Karpas-422 (cell line): ENCODE measurements at regions not wholly inside any gene's neighbourhood (a gene's known extent, or its start where the extent isn't known, plus 50 kb on each side); places are given as distances from the start of the nearest gene placed in this dataset.
"Not testable (repeated sequence)": the region's sequence is repeated elsewhere in the genome, so short reads cannot be mapped to it uniquely, and the experiment has no call there.

Experiments
- DNase-seq: peaks from one replicate; pipeline ENCODE4 v3.0.0-alpha.2; 2015
- H2AFZ ChIP-seq: fragments of 200-600 bp; sonication (generic); 2 replicates; pipeline ENCODE4 v1.6.1; 2014; ENCODE audit warnings: antibody characterized with exemption, low read length, mixed read lengths
- H3K27ac ChIP-seq: fragments of 200-600 bp; sonication (generic); 2 replicates; pipeline ENCODE4 v1.5.1; 2014; ENCODE audit warnings: mild to moderate bottlenecking, low read length, moderate library complexity
- H3K27me3 ChIP-seq: fragments of 200-600 bp; sonication (generic); 2 replicates; pipeline ENCODE4 v1.6.1; 2014; ENCODE audit warnings: low read length, mixed read lengths
- H3K36me3 ChIP-seq: fragments of 200-600 bp; sonication (generic); 2 replicates; pipeline ENCODE4 v1.6.1; 2014; ENCODE audit warnings: low read length, mixed read lengths; ENCODE audit not compliant: insufficient read depth
- H3K4me1 ChIP-seq: fragments of 200-600 bp; sonication (generic); 2 replicates; pipeline ENCODE4 v1.6.1; 2014; ENCODE audit warnings: mild to moderate bottlenecking, low read length, mixed read lengths
- H3K4me2 ChIP-seq: fragments of 200-600 bp; sonication (generic); 2 replicates; pipeline ENCODE4 v1.6.1; 2014; ENCODE audit warnings: low read length, low read depth, mild to moderate bottlenecking; ENCODE audit not compliant: poor library complexity, severe bottlenecking
- H3K4me3 ChIP-seq: fragments of 200-600 bp; sonication (generic); 2 replicates; pipeline ENCODE4 v1.5.1; 2014; ENCODE audit warnings: mild to moderate bottlenecking, antibody characterized with exemption, low read length, mixed read lengths
- H3K79me2 ChIP-seq: fragments of 200-600 bp; sonication (generic); 2 replicates; pipeline ENCODE4 v1.6.1; 2014; ENCODE audit warnings: mild to moderate bottlenecking, low read length, mixed read lengths
- H3K9ac ChIP-seq: fragments of 200-600 bp; sonication (generic); 2 replicates; pipeline ENCODE4 v1.6.0; 2014; ENCODE audit warnings: low read length
- H3K9me2 ChIP-seq: fragments of 200-600 bp; sonication (generic), shearing (Covaris generic); replicated peaks from 2 replicates; pipeline ENCODE4 v1.6.0; 2014; ENCODE audit warnings: mild to moderate bottlenecking, low read length, moderate library complexity; ENCODE audit not compliant: insufficient read depth
- H3K9me3 ChIP-seq: fragments of 300-700, 200-600 bp; sonication (generic); 2 replicates; pipeline ENCODE4 v1.6.1; 2014; ENCODE audit warnings: low read length, mixed read lengths
- H4K20me1 ChIP-seq: fragments of 200-600 bp; sonication (generic); 2 replicates; pipeline ENCODE4 v1.6.1; 2014; ENCODE audit warnings: mild to moderate bottlenecking, antibody characterized with exemption, low read length, low read depth; ENCODE audit not compliant: insufficient read depth

DNA sequence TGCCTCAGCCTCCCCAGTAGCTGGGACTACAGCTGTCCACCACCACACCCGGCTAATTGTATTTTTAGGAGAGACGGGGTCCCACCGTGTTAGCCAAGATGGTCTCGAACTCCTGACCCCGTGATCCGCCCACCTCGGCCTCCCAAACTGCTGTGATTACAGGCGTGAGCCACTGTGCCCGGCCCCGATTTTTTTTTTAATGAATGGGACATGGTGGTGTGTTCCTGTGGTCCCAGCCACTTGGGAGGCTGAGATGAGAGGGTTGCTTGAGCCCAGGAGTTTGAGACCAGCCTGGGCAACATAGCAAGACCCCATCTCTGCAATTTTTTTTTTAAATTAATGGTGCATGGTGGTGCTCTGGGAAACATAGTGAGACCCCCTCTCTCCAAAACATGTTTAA is 143.6 kb upstream of the TPTE start:
- not testable (repeated sequence) for H3K4me3 ChIP-seq, H3K36me3 ChIP-seq, H3K9ac ChIP-seq, H3K27me3 ChIP-seq, H3K27ac ChIP-seq, H3K9me2 ChIP-seq, H3K4me2 ChIP-seq, H3K4me1 ChIP-seq, H2AFZ ChIP-seq, H3K79me2 ChIP-seq, H4K20me1 ChIP-seq
- peaks cover 34% of the 10 kb centered on the region for H3K9me3 ChIP-seq
- peak; percentile 46 for DNase-seq

DNA sequence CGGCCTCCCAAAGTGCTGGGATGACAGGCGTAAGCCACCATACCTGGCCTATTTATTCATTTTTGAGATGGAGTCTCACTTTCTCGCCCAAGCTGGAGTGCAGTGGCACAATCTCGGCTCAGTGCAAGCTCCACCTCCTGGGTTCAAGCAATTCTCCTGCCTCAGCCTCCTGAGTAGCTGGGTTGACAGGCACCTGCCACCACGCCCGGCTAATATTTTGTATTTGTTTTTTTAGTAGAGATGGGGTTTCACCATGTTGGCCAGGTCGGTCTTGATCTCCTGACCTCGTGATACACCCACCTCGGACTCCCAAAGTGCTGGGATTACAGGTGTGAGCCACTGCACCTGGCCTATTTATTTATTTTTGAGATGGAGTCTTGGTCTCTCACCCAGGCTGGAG is 141.6 kb upstream of the TPTE start:
- not testable (repeated sequence) for H3K4me2 ChIP-seq, H3K4me1 ChIP-seq, H3K9me2 ChIP-seq, H3K9ac ChIP-seq, H3K27ac ChIP-seq, H3K79me2 ChIP-seq, H2AFZ ChIP-seq, H3K36me3 ChIP-seq, H3K4me3 ChIP-seq, H4K20me1 ChIP-seq, H3K27me3 ChIP-seq, DNase-seq
- peaks cover 45% of the 10 kb centered on the region for H3K9me3 ChIP-seq

DNA sequence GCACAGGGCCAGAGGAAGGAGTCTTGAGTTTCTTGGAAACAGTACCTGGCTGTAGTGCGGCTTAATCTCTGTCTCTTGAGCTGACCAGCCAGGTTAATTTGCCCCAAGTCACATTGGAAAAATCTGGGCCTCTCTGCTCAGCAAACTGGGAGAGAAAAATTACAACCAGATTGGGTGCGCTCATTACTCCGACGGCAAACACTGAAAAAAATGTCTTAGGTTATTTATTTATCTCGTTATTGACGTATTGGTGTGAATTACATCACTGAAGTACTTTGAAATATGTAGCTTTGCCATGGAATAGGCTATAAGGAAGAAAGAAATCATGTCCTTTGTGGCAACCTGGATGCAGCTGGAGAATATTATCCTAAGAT is 139.7 kb upstream of the TPTE start:
- not testable (repeated sequence) for H3K4me3 ChIP-seq, H3K36me3 ChIP-seq, H3K27ac ChIP-seq, H3K9me2 ChIP-seq, H3K9ac ChIP-seq, H3K27me3 ChIP-seq, H3K79me2 ChIP-seq, H2AFZ ChIP-seq, H3K4me2 ChIP-seq, H3K4me1 ChIP-seq, H4K20me1 ChIP-seq
- DNase-seq, result peak; percentile 40
- H3K9me3 ChIP-seq, result peaks cover 52% of the 10 kb centered on the region

DNA sequence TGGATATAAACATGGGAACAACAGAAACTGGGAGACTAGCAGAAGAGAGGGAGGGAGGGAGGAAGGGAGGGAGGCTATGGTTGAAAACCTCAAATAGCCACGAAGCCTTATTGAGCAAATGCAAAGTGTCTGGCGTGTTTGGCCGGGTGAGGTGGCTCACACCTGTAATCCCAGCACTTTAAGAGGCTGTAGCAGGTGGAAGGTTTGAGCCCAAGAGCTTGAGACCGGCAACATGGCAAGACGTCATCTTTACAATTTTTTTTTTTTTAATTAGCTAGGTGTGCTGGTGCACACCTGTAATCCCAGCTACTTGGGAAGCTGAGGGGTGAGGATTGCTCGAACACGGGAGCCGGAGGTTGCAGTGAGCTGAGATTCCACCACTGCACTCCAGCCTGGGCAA is 139.2 kb upstream of the TPTE start:
- peaks cover 52% of the 10 kb centered on the region for H3K9me3 ChIP-seq
- H2AFZ ChIP-seq, H4K20me1 ChIP-seq, H3K4me3 ChIP-seq, H3K9me2 ChIP-seq, H3K36me3 ChIP-seq, H3K27me3 ChIP-seq, H3K4me1 ChIP-seq, H3K79me2 ChIP-seq, H3K27ac ChIP-seq, H3K9ac ChIP-seq, H3K4me2 ChIP-seq: not testable (repeated sequence)
- peak; percentile 39 for DNase-seq

DNA sequence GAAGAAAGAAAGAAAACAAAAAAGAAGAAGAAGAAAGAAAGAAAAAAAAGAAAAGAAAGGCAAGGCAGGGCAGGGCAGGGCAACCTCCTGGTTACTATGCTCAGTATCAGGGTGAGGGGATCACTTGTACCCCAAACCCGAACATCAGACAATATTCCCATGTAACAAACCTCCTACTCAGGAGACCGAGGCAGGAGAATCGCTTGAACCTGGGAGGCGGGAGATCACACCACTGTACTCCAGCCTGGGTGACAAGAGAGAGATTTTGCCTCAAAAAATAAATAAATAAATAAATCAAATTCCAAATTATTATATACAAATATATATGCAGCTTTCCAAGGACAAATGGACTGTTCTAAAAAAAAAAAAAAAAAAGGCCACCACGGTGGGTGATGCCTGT is 138.8 kb upstream of the TPTE start:
- H3K9ac ChIP-seq, H3K4me3 ChIP-seq, H3K27me3 ChIP-seq, DNase-seq, H3K4me1 ChIP-seq, H3K79me2 ChIP-seq, H3K4me2 ChIP-seq, H3K9me2 ChIP-seq, H3K36me3 ChIP-seq, H2AFZ ChIP-seq, H3K27ac ChIP-seq, H4K20me1 ChIP-seq: not testable (repeated sequence)
- H3K9me3 ChIP-seq, result peaks cover 51% of the 10 kb centered on the region

DNA sequence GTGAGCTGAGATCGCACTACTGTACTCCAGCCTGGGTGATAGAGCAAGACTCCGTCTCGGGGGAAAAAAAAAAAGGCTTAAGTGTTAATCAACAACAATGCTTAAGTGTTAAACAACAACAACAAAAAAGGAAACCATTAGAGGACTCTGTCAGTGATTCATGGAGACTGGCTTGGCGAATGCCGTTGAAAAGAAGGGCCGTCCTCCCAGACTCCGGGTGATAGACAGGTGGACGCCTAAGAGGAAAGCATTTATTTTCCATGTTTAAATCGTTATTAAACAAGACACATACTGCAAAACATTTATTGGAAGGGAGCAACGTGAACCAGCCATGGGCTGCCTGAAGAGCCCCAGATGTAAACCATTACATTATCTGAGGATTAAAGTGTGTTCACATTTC is 137.8 kb upstream of the TPTE start:
- not testable (repeated sequence) for DNase-seq, H2AFZ ChIP-seq, H3K27me3 ChIP-seq, H3K79me2 ChIP-seq, H3K9ac ChIP-seq, H3K9me2 ChIP-seq, H4K20me1 ChIP-seq, H3K4me2 ChIP-seq, H3K4me3 ChIP-seq, H3K27ac ChIP-seq, H3K4me1 ChIP-seq, H3K36me3 ChIP-seq
- H3K9me3 ChIP-seq, result peaks cover 47% of the 10 kb centered on the region

DNA sequence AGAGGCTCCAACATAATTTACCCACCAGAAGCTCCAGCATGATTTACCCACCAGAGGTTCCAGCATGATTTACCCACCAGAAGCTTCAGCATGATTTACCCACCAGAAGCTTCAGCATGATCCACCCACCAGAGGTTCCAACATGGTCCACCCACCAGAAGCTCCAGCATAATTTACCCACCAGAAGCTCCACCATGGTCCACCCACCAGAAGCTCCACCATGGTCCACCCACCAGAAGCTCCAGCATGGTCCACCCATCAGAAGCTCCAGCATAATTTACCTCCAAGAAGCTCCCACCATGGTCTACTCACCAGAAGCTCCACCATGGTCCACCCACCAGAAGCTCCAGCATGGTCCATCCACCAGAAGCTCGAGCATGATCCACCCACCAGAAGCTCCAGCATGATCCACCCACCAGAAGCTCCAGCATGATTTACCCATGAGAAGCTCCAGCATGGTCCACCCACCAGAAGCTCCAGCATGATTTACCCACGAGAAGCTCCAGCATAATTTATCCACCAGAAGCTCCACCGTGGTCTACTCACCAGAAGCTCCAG is 137.0 kb upstream of the TPTE start:
- peaks cover 48% of the 10 kb centered on the region for H3K9me3 ChIP-seq
- H3K4me3 ChIP-seq, DNase-seq, H4K20me1 ChIP-seq, H3K4me1 ChIP-seq, H3K79me2 ChIP-seq, H3K27me3 ChIP-seq, H3K36me3 ChIP-seq, H2AFZ ChIP-seq, H3K9ac ChIP-seq, H3K27ac ChIP-seq, H3K4me2 ChIP-seq, H3K9me2 ChIP-seq: not testable (repeated sequence)

DNA sequence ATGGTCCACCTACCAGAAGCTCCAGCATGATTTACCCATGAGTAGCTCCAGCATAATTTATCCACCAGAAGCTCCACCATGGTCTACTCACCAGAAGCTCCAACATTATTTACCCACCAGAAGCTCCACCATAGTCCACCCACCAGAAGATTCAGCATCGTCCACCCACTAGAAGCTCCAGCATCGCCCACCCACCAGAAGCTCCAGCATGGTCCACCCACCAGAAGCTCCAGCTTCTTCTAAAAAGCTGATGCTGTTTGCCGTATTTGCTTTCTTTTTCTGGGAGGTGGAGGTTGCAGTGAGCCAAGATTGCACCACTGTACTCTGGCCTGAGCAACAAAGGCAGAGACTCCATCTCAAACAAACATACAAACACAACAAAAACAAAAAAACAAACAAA is 136.2 kb upstream of the TPTE start:
- not testable (repeated sequence) for H3K9ac ChIP-seq, H3K4me1 ChIP-seq, H3K4me2 ChIP-seq, H3K27me3 ChIP-seq, H4K20me1 ChIP-seq, H2AFZ ChIP-seq, H3K4me3 ChIP-seq, H3K27ac ChIP-seq, DNase-seq, H3K9me2 ChIP-seq, H3K79me2 ChIP-seq, H3K36me3 ChIP-seq
- H3K9me3 ChIP-seq, result peaks cover 46% of the 10 kb centered on the region

DNA sequence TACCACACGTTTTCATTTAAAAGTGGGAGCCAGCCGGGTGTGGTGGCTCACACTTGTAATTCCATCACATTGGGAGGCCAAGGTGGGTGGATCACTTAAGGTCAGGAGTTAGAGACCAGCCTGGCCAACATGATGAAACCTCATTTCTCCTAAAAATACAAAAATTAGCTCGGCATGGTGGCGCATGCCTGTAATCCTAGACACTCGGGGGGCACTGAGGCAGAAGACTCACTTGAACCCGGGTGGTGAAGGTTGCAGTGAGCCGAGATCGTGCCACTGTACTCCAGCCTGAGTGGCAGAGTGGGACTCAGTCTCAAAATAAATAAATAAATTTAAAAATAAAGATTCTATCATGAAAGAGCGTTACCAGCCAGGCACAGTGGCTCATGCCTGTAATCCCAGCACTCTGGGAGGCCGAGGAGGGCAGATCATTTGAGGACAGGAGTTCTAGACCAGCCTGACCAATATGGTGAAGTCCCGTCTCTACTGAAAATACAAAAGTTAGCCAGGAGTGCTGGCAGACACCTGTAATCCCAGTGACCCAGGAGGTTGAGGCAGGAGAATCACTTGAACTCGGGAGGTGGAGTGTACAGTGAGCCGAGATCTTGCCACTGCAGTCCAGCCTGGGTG is 135.4 kb upstream of the TPTE start:
- DNase-seq, H3K27ac ChIP-seq, H3K79me2 ChIP-seq, H3K27me3 ChIP-seq, H3K9ac ChIP-seq, H3K4me3 ChIP-seq, H4K20me1 ChIP-seq, H3K9me2 ChIP-seq, H3K36me3 ChIP-seq, H3K4me1 ChIP-seq, H2AFZ ChIP-seq, H3K4me2 ChIP-seq: not testable (repeated sequence)
- peaks cover 45% of the 10 kb centered on the region for H3K9me3 ChIP-seq
